Neural cell (in vitro differentiated cells): ENCODE measurements at regions not wholly inside any gene's neighbourhood (a gene's known extent, or its start where the extent isn't known, plus 50 kb on each side); places are given as distances from the start of the nearest gene placed in this dataset.

Source experiments
- H2AFZ ChIP-seq: fragments of 200-600, 300-800 bp; sonication (generic), shearing (Covaris generic); 2 replicates; pipeline ENCODE4 v1.6.0; 2014; ENCODE audit warnings: low read depth, mild to moderate bottlenecking, antibody characterized with exemption, low read length, moderate library complexity
- H3F3A ChIP-seq: fragments of 200-600 bp; shearing (Covaris generic); 2 replicates; pipeline ENCODE4 v1.6.1; 2016; ENCODE audit warnings: mild to moderate bottlenecking, moderate library complexity, mixed read lengths, antibody characterized with exemption, low read length; ENCODE audit not compliant: insufficient read depth, poor library complexity, severe bottlenecking
- H3K27ac ChIP-seq: fragments of 200-600, 300-800 bp; sonication (generic), shearing (Covaris generic); 2 replicates; pipeline ENCODE4 v1.5.1; 2014; ENCODE audit warnings: mild to moderate bottlenecking, low read length, moderate library complexity
- H3K27me3 ChIP-seq: fragments of 300-800, 200-600 bp; sonication (generic), shearing (Covaris generic); 2 replicates; pipeline ENCODE4 v1.6.0; 2014; ENCODE audit warnings: mild to moderate bottlenecking, low read depth, low read length, moderate library complexity; ENCODE audit not compliant: insufficient read depth
- H3K36me3 ChIP-seq: fragments of 300-800, 200-600 bp; sonication (generic), shearing (Covaris generic); 2 replicates; pipeline ENCODE4 v1.5.1; 2014; ENCODE audit warnings: mild to moderate bottlenecking, antibody characterized with exemption, low read length, moderate library complexity; ENCODE audit not compliant: insufficient read depth
- H3K4me2 ChIP-seq: fragments of 300-800, 200-600 bp; sonication (generic), shearing (Covaris generic); 2 replicates; pipeline ENCODE4 v1.6.0; 2014; ENCODE audit warnings: mild to moderate bottlenecking, low read length
- H3K4me3 ChIP-seq: fragments of 300-800, 200-600 bp; sonication (generic), shearing (Covaris generic); 2 replicates; pipeline ENCODE4 v1.5.1; 2014; ENCODE audit warnings: mild to moderate bottlenecking, low read length, moderate library complexity
- H3K79me2 ChIP-seq: fragments of 200-600 bp; shearing (Covaris generic); replicated peaks from 2 replicates; pipeline ENCODE4 v1.6.0; 2014; ENCODE audit warnings: mild to moderate bottlenecking, low read length, moderate library complexity; ENCODE audit not compliant: insufficient read depth
- H3K9ac ChIP-seq: fragments of 300-800, 200-600 bp; sonication (generic), shearing (Covaris generic); 2 replicates; pipeline ENCODE4 v1.6.1; 2016; ENCODE audit warnings: mild to moderate bottlenecking, low read length, mixed read lengths
- H3K9me2 ChIP-seq: fragments of 200-600 bp; shearing (Covaris generic); 2 replicates; pipeline ENCODE4 v1.6.1; 2016; ENCODE audit warnings: mild to moderate bottlenecking, low read length, mixed read lengths; ENCODE audit not compliant: insufficient read depth
- H3K9me3 ChIP-seq: fragments of 200-600, 300-800 bp; sonication (generic), shearing (Covaris generic); 2 replicates; pipeline ENCODE4 v1.6.1; 2016; ENCODE audit warnings: mild to moderate bottlenecking, mixed run types, low read length, moderate library complexity, mixed read lengths
- H4K20me1 ChIP-seq: fragments of 200-600 bp; shearing (Covaris generic); 2 replicates; pipeline ENCODE4 v1.6.1; 2016; ENCODE audit warnings: mild to moderate bottlenecking, mixed run types; ENCODE audit not compliant: insufficient read depth
- EP300 ChIP-seq: fragments of 450-650 bp; conservative IDR thresholded peaks from 2 replicates; pipeline ENCODE4 v1.6.1; 2014; ENCODE audit warnings: antibody characterized with exemption, mild to moderate bottlenecking, moderate library complexity; ENCODE audit not compliant: poor library complexity, severe bottlenecking
- EZH2 ChIP-seq: fragments of 200-600, 300-800 bp; shearing (Covaris generic), sonication (generic); IDR thresholded peaks from 2 replicates; pipeline ENCODE4 v1.6.1; 2014; ENCODE audit warnings: antibody characterized with exemption, low read length, borderline replicate concordance, mild to moderate bottlenecking; ENCODE audit not compliant: insufficient read depth, poor library complexity, severe bottlenecking
- MXI1 ChIP-seq: fragments of 450-650 bp; conservative IDR thresholded peaks from 2 replicates; pipeline ENCODE4 v1.6.1; 2014; ENCODE audit warnings: antibody characterized with exemption, mild to moderate bottlenecking; ENCODE audit not compliant: poor library complexity, severe bottlenecking
- POLR2AphosphoS5 ChIP-seq: IDR thresholded peaks from 2 replicates; pipeline ENCODE4 v1.6.1; 2012
- RAD21 ChIP-seq: fragments of 450-650 bp; conservative IDR thresholded peaks from 2 replicates; pipeline ENCODE4 v1.6.1; 2014; ENCODE audit warnings: antibody characterized with exemption, mild to moderate bottlenecking, moderate library complexity
- SMC3 ChIP-seq: fragments of 450-650 bp; conservative IDR thresholded peaks from 2 replicates; pipeline ENCODE4 v1.6.1; 2014; ENCODE audit warnings: antibody characterized with exemption, mild to moderate bottlenecking, moderate library complexity; ENCODE audit not compliant: poor library complexity
- TAF1 ChIP-seq: IDR thresholded peaks from 2 replicates; pipeline ENCODE4 v1.6.1; 2012; ENCODE audit warnings: low read depth
- TF ChIP-seq, protein P1 (sequence below): IDR thresholded peaks from 2 replicates; pipeline ENCODE4 v1.6.1; 2012; ENCODE audit warnings: borderline replicate concordance
- TF ChIP-seq, protein P2 (sequence below): fragments of 450-650 bp; IDR thresholded peaks from 2 replicates; pipeline ENCODE4 v1.5.1; 2014; ENCODE audit warnings: antibody characterized with exemption, mild to moderate bottlenecking, moderate library complexity; ENCODE audit not compliant: poor library complexity, severe bottlenecking

DNA sequence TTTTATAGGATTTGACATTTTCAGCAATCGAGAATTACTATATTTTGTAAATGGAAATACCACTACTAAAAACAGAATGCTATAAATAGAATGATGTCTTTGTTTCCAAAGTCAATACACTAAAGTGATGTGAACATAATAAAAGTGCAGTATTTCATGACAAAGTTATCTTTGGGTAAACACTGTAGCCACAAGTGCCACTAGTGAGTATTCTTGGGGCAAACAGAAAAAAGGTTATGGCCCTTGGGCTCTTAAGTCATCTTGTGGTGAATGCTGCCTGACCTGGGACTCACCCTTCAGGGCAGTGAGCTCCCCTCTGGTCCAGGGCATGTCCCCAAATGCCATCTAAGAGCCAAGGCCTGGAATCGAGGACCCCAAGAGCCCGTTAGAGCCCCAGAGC lies 99.2 kb upstream of the KYNU start:
- no peaks in the 10 kb centered on the region for H3K36me3 ChIP-seq
- H3K9ac ChIP-seq, result no peak overlapping the region
- H3K9me2 ChIP-seq, result no peaks in the 10 kb centered on the region
- H3K27me3 ChIP-seq, result no peaks in the 10 kb centered on the region
- no peak overlapping the region for H3K27ac ChIP-seq
- no peak overlapping the region for H2AFZ ChIP-seq
- no peak overlapping the region for H3K4me3 ChIP-seq
- H3K4me2 ChIP-seq, result no peak overlapping the region
- no peaks in the 10 kb centered on the region for H3K9me3 ChIP-seq
- H3F3A ChIP-seq, result no peaks in the 10 kb centered on the region
- H3K79me2 ChIP-seq, result no peaks in the 10 kb centered on the region
- TF ChIP-seq EP300 (no peak), RAD21 (no peak), MXI1 (no peak), POLR2AphosphoS5 (no peak), EZH2 (no peak), TAF1 (no peak), SMC3 (no peak)
- TF ChIP-seq, protein P1, sequence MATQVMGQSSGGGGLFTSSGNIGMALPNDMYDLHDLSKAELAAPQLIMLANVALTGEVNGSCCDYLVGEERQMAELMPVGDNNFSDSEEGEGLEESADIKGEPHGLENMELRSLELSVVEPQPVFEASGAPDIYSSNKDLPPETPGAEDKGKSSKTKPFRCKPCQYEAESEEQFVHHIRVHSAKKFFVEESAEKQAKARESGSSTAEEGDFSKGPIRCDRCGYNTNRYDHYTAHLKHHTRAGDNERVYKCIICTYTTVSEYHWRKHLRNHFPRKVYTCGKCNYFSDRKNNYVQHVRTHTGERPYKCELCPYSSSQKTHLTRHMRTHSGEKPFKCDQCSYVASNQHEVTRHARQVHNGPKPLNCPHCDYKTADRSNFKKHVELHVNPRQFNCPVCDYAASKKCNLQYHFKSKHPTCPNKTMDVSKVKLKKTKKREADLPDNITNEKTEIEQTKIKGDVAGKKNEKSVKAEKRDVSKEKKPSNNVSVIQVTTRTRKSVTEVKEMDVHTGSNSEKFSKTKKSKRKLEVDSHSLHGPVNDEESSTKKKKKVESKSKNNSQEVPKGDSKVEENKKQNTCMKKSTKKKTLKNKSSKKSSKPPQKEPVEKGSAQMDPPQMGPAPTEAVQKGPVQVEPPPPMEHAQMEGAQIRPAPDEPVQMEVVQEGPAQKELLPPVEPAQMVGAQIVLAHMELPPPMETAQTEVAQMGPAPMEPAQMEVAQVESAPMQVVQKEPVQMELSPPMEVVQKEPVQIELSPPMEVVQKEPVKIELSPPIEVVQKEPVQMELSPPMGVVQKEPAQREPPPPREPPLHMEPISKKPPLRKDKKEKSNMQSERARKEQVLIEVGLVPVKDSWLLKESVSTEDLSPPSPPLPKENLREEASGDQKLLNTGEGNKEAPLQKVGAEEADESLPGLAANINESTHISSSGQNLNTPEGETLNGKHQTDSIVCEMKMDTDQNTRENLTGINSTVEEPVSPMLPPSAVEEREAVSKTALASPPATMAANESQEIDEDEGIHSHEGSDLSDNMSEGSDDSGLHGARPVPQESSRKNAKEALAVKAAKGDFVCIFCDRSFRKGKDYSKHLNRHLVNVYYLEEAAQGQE, result no peak
- TF ChIP-seq, protein P2, sequence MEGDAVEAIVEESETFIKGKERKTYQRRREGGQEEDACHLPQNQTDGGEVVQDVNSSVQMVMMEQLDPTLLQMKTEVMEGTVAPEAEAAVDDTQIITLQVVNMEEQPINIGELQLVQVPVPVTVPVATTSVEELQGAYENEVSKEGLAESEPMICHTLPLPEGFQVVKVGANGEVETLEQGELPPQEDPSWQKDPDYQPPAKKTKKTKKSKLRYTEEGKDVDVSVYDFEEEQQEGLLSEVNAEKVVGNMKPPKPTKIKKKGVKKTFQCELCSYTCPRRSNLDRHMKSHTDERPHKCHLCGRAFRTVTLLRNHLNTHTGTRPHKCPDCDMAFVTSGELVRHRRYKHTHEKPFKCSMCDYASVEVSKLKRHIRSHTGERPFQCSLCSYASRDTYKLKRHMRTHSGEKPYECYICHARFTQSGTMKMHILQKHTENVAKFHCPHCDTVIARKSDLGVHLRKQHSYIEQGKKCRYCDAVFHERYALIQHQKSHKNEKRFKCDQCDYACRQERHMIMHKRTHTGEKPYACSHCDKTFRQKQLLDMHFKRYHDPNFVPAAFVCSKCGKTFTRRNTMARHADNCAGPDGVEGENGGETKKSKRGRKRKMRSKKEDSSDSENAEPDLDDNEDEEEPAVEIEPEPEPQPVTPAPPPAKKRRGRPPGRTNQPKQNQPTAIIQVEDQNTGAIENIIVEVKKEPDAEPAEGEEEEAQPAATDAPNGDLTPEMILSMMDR, result no peak
- no peaks in the 10 kb centered on the region for H4K20me1 ChIP-seq

DNA sequence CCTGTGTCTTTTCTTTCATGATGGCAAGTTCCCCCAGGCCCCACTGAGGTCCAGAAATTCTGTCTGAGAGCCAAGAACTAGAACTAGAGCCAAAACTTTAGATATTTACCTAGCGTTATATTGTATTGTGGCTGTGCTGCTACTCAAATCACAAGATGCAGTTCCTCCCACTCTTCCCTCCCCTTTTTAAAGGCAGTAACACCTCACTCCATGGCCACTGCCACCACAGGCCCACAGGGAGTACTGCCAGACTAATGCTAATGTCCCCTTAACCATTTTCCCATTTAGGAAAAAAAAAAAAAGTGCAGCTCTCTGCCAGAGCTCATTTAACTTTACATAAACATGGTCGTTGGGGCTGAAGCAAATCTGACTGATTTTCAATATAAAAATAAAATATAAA lies 99.7 kb upstream of the KYNU start:
- no peaks in the 10 kb centered on the region for H3K27me3 ChIP-seq
- H3K9ac ChIP-seq, result no peak overlapping the region
- no peaks in the 10 kb centered on the region for H3K36me3 ChIP-seq
- no peak for TF ChIP-seq TAF1
- TF ChIP-seq, protein P1, result no peak
- TF ChIP-seq, protein P2, result no peak
- H4K20me1 ChIP-seq, result no peaks in the 10 kb centered on the region
- no peaks in the 10 kb centered on the region for H3K9me2 ChIP-seq
- peaks cover 4% of the 10 kb centered on the region for H3K9me3 ChIP-seq
- no peak overlapping the region for H2AFZ ChIP-seq
- H3F3A ChIP-seq, result no peaks in the 10 kb centered on the region
- no peak overlapping the region for H3K27ac ChIP-seq
- no peak overlapping the region for H3K4me2 ChIP-seq
- no peaks in the 10 kb centered on the region for H3K79me2 ChIP-seq
- H3K4me3 ChIP-seq, result no peak overlapping the region
